ENCODE measurements at regions not wholly inside any gene's neighbourhood (a gene's known extent, or its start where the extent isn't known, plus 50 kb on each side); places are given as distances from the start of the nearest gene placed in this dataset.

DNA sequence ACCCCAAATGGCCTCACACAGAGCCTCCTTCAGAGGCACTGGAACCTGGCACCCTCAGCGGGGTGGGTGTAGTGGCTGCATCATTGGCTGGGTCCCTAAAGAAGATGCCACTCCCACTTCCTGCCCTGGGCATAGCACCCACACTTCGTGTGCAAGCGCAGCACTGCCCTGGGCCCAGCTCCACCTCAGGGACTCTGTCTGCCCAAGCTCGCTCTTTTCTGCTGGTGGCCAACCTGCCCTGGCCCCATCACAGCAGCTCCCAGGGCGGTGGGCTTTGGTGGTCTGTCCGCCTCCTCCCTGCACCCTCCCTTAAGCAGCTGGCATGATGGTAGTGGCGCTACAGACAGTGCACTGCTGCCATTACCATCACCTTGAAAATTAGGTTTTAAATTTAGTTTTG, 829.3 kb upstream of the BRINP3 start:
- H3K27me3 Mint-ChIP-seq (ENCODE audit: low read depth), result no peaks in the 10 kb centered on the region
- no peak overlapping the region for H3K27ac Mint-ChIP-seq
- H3K4me3 Mint-ChIP-seq, result no peak overlapping the region
- DNase-seq (ENCODE audit: low spot score in 2 of 2, unreplicated experiment in 2 of 2), result no peak
- no peaks in the 10 kb centered on the region for H3K4me1 Mint-ChIP-seq
- TF ChIP-seq, protein P1, sequence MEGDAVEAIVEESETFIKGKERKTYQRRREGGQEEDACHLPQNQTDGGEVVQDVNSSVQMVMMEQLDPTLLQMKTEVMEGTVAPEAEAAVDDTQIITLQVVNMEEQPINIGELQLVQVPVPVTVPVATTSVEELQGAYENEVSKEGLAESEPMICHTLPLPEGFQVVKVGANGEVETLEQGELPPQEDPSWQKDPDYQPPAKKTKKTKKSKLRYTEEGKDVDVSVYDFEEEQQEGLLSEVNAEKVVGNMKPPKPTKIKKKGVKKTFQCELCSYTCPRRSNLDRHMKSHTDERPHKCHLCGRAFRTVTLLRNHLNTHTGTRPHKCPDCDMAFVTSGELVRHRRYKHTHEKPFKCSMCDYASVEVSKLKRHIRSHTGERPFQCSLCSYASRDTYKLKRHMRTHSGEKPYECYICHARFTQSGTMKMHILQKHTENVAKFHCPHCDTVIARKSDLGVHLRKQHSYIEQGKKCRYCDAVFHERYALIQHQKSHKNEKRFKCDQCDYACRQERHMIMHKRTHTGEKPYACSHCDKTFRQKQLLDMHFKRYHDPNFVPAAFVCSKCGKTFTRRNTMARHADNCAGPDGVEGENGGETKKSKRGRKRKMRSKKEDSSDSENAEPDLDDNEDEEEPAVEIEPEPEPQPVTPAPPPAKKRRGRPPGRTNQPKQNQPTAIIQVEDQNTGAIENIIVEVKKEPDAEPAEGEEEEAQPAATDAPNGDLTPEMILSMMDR (IDR thresholded peaks at IDR 0.05; ENCODE audit: unreplicated experiment), result no peak
- no peaks in the 10 kb centered on the region for H3K36me3 Mint-ChIP-seq
- H3K9me3 Mint-ChIP-seq, result peaks cover 9% of the 10 kb centered on the region

DNA sequence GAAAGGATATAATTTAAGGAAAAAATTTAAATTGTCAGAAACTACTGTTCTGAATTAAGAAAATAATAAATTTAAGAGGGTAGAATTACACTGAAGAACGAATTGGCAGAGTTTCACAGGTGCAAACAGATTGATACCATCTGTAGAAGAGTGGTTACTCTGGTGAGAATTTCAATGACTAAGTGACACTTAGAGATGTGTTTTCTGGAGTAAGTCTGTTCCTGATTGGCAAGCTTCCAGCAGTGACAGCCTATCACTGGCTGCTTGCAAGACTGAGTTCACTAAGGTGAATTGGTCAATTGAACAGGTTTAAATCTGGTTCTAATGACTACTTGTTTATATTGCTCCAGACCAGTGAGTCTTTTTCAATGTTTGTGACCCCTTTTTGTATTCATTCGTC, 838.2 kb upstream of the RGS18 start:
- Mint-ChIP-seq H3K4me1 (no peaks in the 10 kb centered on the region), H3K27ac (no peak overlapping the region), H3K4me3 (no peak overlapping the region), H3K9me3 (no peaks in the 10 kb centered on the region), H3K27me3 (ENCODE audit: low read depth) (no peaks in the 10 kb centered on the region), H3K36me3 (no peaks in the 10 kb centered on the region)
- TF ChIP-seq, protein P1 (IDR thresholded peaks at IDR 0.05; ENCODE audit: unreplicated experiment), result no peak
- no peak for DNase-seq (ENCODE audit: low spot score in 2 of 2, unreplicated experiment in 2 of 2)

DNA sequence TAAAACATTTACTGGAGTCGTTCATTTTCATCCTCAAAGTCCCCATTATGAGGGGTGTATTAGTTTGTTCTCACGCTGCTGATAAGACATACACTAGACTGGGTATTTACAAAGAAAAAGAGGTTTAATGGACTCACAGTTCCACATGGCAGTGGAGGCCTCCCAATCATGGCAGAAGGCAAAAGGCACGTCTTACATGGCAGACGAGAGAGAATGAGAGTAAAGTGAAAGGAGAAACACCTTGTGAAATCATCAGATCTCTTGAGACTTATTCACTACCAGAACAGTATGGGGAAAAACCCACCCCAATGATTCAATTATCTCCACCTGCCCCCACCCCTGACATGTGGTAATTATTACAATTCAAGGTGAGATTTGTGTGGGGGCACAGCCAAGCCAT, 830.4 kb upstream of the RGS18 start:
- no peaks in the 10 kb centered on the region for H3K27me3 Mint-ChIP-seq (ENCODE audit: low read depth)
- no peaks in the 10 kb centered on the region for H3K4me1 Mint-ChIP-seq
- H3K27ac Mint-ChIP-seq, result no peak overlapping the region
- TF ChIP-seq, protein P1 (IDR thresholded peaks at IDR 0.05; ENCODE audit: unreplicated experiment), result no peak
- no peak overlapping the region for H3K4me3 Mint-ChIP-seq
- no peak for DNase-seq (ENCODE audit: low spot score in 2 of 2, unreplicated experiment in 2 of 2)
- no peaks in the 10 kb centered on the region for H3K9me3 Mint-ChIP-seq
- no peaks in the 10 kb centered on the region for H3K36me3 Mint-ChIP-seq

DNA sequence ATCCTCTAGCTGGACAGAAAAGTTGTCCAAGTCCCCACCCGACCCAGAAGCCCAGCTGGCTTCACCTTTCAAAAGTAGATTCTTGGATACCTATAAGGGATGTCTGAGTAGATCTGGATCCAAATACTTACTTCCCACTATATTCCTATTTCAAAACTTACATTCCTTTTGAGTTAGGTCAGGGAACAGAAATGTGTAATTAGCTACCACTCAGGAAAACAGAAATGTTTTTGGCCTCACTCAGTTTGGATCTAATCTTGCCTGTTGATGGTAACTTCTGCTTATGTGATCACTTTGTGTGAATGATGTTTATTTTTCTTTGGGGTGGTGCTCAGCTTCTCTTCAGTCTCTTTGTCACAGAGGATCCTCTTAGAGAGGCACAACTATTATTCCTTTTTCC, 814.4 kb upstream of the RGS18 start:
- Mint-ChIP-seq H3K9me3 (peaks cover 19% of the 10 kb centered on the region), H3K27ac (no peak overlapping the region), H3K27me3 (ENCODE audit: low read depth) (no peaks in the 10 kb centered on the region), H3K4me1 (peaks cover 11% of the 10 kb centered on the region), H3K4me3 (no peak overlapping the region), H3K36me3 (peaks cover 1% of the 10 kb centered on the region)
- no peak for DNase-seq (ENCODE audit: low spot score in 2 of 2, unreplicated experiment in 2 of 2)
- TF ChIP-seq, protein P1 (IDR thresholded peaks at IDR 0.05; ENCODE audit: unreplicated experiment), result no peak

GRCh38 chr1:191346381-191346780, 811.9 kb upstream of the RGS18 start:
- peaks cover 19% of the 10 kb centered on the region for H3K9me3 Mint-ChIP-seq
- TF ChIP-seq, protein P1 (IDR thresholded peaks at IDR 0.05; ENCODE audit: unreplicated experiment), result no peak
- peak overlapping the region; percentile 10 for H3K27ac Mint-ChIP-seq
- no peak overlapping the region for H3K4me3 Mint-ChIP-seq
- peaks cover 1% of the 10 kb centered on the region for H3K36me3 Mint-ChIP-seq
- DNase-seq (ENCODE audit: low spot score in 2 of 2, unreplicated experiment in 2 of 2), result no peak
- H3K4me1 Mint-ChIP-seq, result peaks cover 11% of the 10 kb centered on the region
- no peaks in the 10 kb centered on the region for H3K27me3 Mint-ChIP-seq (ENCODE audit: low read depth)

GRCh38 chr1:191348328-191348727, 809.9 kb upstream of the RGS18 start:
- H3K4me3 Mint-ChIP-seq, result no peak overlapping the region

More at GRCh38 chr1:191348328-191348727, 809.9 kb upstream of the RGS18 start:
- Mint-ChIP-seq H3K9me3 (peaks cover 11% of the 10 kb centered on the region), H3K27me3 (ENCODE audit: low read depth) (no peaks in the 10 kb centered on the region), H3K27ac (no peak overlapping the region), H3K36me3 (no peaks in the 10 kb centered on the region), H3K4me1 (peaks cover 11% of the 10 kb centered on the region)
- TF ChIP-seq, protein P1 (IDR thresholded peaks at IDR 0.05; ENCODE audit: unreplicated experiment), result no peak
- DNase-seq (ENCODE audit: low spot score in 2 of 2, unreplicated experiment in 2 of 2), result no peak
